Fibroblast of peridontal ligament (primary cell): ENCODE measurements at regions not wholly inside any gene's neighbourhood (a gene's known extent, or its start where the extent isn't known, plus 50 kb on each side); places are given as distances from the start of the nearest gene placed in this dataset.

Experiments used
- DNase-seq: peaks from one replicate; pipeline ENCODE4 v3.0.0-alpha.2; 2010; ENCODE audit errors: extremely low read depth

- no peak for DNase-seq
Measured at GRCh38 chr5:166488560-166488959, 1802.9 kb upstream of the WWC1 start.

GRCh38 chr5:166493040-166493439 lies 1798.4 kb upstream of the WWC1 start:
- no peak for DNase-seq

- no peak for DNase-seq
Measured at GRCh38 chr5:166493612-166494011, 1797.8 kb upstream of the WWC1 start.

- no peak for DNase-seq
Measured at GRCh38 chr5:166497496-166498104, 1793.8 kb upstream of the WWC1 start.

- DNase-seq = no peak
Measured at GRCh38 chr5:166499447-166500240, 1791.8 kb upstream of the WWC1 start.

GRCh38 chr5:166503506-166503905 lies 1787.9 kb upstream of the WWC1 start:
- DNase-seq = no peak

- DNase-seq = no peak
Measured at GRCh38 chr5:166505067-166505466, 1786.4 kb upstream of the WWC1 start.

GRCh38 chr5:166505544-166505943 lies 1785.9 kb upstream of the WWC1 start:
- no peak for DNase-seq

- no peak for DNase-seq
Measured at GRCh38 chr5:166507810-166508425, 1783.5 kb upstream of the WWC1 start.

GRCh38 chr5:166509085-166509484 lies 1782.4 kb upstream of the WWC1 start:
- DNase-seq = no peak

GRCh38 chr5:166517976-166518375 lies 1773.5 kb upstream of the WWC1 start:
- no peak for DNase-seq

GRCh38 chr5:166523206-166523605 lies 1768.2 kb upstream of the WWC1 start:
- DNase-seq = no peak

- no peak for DNase-seq
Measured at GRCh38 chr5:166529200-166529599, 1762.2 kb upstream of the WWC1 start.

GRCh38 chr5:166532456-166533220 lies 1758.8 kb upstream of the WWC1 start:
- no peak for DNase-seq

GRCh38 chr5:166535641-166536040 lies 1755.8 kb upstream of the WWC1 start:
- no peak for DNase-seq

- DNase-seq = no peak
Measured at GRCh38 chr5:166540156-166540555, 1751.3 kb upstream of the WWC1 start.

- DNase-seq = no peak
Measured at GRCh38 chr5:166551384-166551783, 1740.1 kb upstream of the WWC1 start.

GRCh38 chr5:166553778-166554177 lies 1737.7 kb upstream of the WWC1 start:
- no peak for DNase-seq

GRCh38 chr5:166561759-166562158 lies 1729.7 kb upstream of the WWC1 start:
- no peak for DNase-seq

- no peak for DNase-seq
Measured at GRCh38 chr5:166562246-166562645, 1729.2 kb upstream of the WWC1 start.

GRCh38 chr5:166566725-166567124 lies 1724.7 kb upstream of the WWC1 start:
- no peak for DNase-seq

- DNase-seq = no peak
Measured at GRCh38 chr5:166570865-166571264, 1720.6 kb upstream of the WWC1 start.
